ENCODE measurements at regions not wholly inside any gene's neighbourhood (a gene's known extent, or its start where the extent isn't known, plus 50 kb on each side); places are given as distances from the start of the nearest gene placed in this dataset.

- Histone ChIP-seq H3K36me3 (replicated peaks in 1 of 2; ENCODE audit: control insufficient read depth in 1 of 2, insufficient read depth in 2 of 2, low read length in 2 of 2) (no peaks in the 10 kb centered on the region), H4K20me1 (ENCODE audit: insufficient read depth, low read length) (no peaks in the 10 kb centered on the region), H3K27me3 (ENCODE audit: control insufficient read depth in 2 of 2, insufficient read depth in 2 of 2, low read length in 2 of 2) (no peaks in the 10 kb centered on the region), H2AFZ (ENCODE audit: insufficient read depth, low read depth, low read length, poor library complexity, severe bottlenecking) (no peak overlapping the region), H3K9ac (ENCODE audit: insufficient read depth, low read length, poor library complexity, severe bottlenecking) (no peak overlapping the region), H3K4me3 (replicated peaks in 1 of 3; ENCODE audit: low read depth in 2 of 3, low read length in 3 of 3) (no peak overlapping the region), H3K4me1 (ENCODE audit: control insufficient read depth in 1 of 2, insufficient read depth in 2 of 2, low read length in 2 of 2) (no peaks in the 10 kb centered on the region), H3K79me2 (ENCODE audit: insufficient read depth, low read length) (no peaks in the 10 kb centered on the region), H3K27ac (ENCODE audit: low read depth in 1 of 2, low read length in 2 of 2) (no peak overlapping the region), H3K9me3 (replicated peaks in 1 of 2; ENCODE audit: control insufficient read depth in 1 of 2, insufficient read depth in 1 of 2, low read length in 2 of 2) (no peaks in the 10 kb centered on the region), H3K4me2 (replicated peaks; ENCODE audit: extremely low read depth, low read length, poor library complexity, severe bottlenecking) (no peak overlapping the region)
- intact Hi-C loops (cut with micrococcal nuclease): no loop called here
- no peak for DNase-seq
- Mint-ChIP-seq H3K9me3 (peaks cover 0 to 2% (median 0%) of the 10 kb centered on the region in 7 donors), H3K27me3 (ENCODE audit: low read depth in 3 of 3) (peaks cover 0 to 7% (median 2%) of the 10 kb centered on the region in 3 donors), H3K27ac (no peak overlapping the region), H3K4me1 (no peaks in the 10 kb centered on the region), H3K36me3 (no peaks in the 10 kb centered on the region), H3K4me3 (no peak overlapping the region)
- WGBS (ENCODE audit: insufficient coverage): 89% methylated on average over 4 of the region's 5 CpGs
- no peak for TF ChIP-seq CTCF (IDR thresholded peaks at IDR 0.05)
Observed at GRCh38 chr19:33947265-33947964, 150.7 kb downstream of the KCTD15 start.

GRCh38 chr19:33948651-33949335, 152.1 kb downstream of the KCTD15 start:
- Mint-ChIP-seq H3K27ac (no peak overlapping the region), H3K27me3 (ENCODE audit: low read depth in 3 of 3) (peaks cover under 1 to 7% (median 2%) of the 10 kb centered on the region in 3 donors), H3K36me3 (no peaks in the 10 kb centered on the region), H3K4me1 (no peaks in the 10 kb centered on the region), H3K9me3 (peaks cover 0 to 2% (median 0%) of the 10 kb centered on the region in 7 donors), H3K4me3 (no peak overlapping the region)
- H3K9me3 ChIP-seq (replicated peaks in 1 of 2; ENCODE audit: control insufficient read depth in 1 of 2, insufficient read depth in 1 of 2, low read length in 2 of 2): no peaks in the 10 kb centered on the region
- 83% methylated on average over 8 of the region's 8 CpGs for WGBS (ENCODE audit: insufficient coverage)
- no peak overlapping the region for H3K9ac ChIP-seq (ENCODE audit: insufficient read depth, low read length, poor library complexity, severe bottlenecking)
- H3K4me2 ChIP-seq (replicated peaks; ENCODE audit: extremely low read depth, low read length, poor library complexity, severe bottlenecking): no peak overlapping the region
- DNase-seq: no peak
- no peaks in the 10 kb centered on the region for H3K79me2 ChIP-seq (ENCODE audit: insufficient read depth, low read length)
- no peaks in the 10 kb centered on the region for H3K36me3 ChIP-seq (replicated peaks in 1 of 2; ENCODE audit: control insufficient read depth in 1 of 2, insufficient read depth in 2 of 2, low read length in 2 of 2)
- H3K27ac ChIP-seq (ENCODE audit: low read depth in 1 of 2, low read length in 2 of 2): no peak overlapping the region
- no peak overlapping the region for H2AFZ ChIP-seq (ENCODE audit: insufficient read depth, low read depth, low read length, poor library complexity, severe bottlenecking)
- H3K4me3 ChIP-seq (replicated peaks in 1 of 3; ENCODE audit: low read depth in 2 of 3, low read length in 3 of 3): no peak overlapping the region
- intact Hi-C loops (cut with micrococcal nuclease): no loop called here
- no peaks in the 10 kb centered on the region for H4K20me1 ChIP-seq (ENCODE audit: insufficient read depth, low read length)
- no peak for TF ChIP-seq CTCF (IDR thresholded peaks at IDR 0.05)
- no peaks in the 10 kb centered on the region for H3K4me1 ChIP-seq (ENCODE audit: control insufficient read depth in 1 of 2, insufficient read depth in 2 of 2, low read length in 2 of 2)
- no peaks in the 10 kb centered on the region for H3K27me3 ChIP-seq (ENCODE audit: control insufficient read depth in 2 of 2, insufficient read depth in 2 of 2, low read length in 2 of 2)
